HCT116 (cell line): ENCODE measurements at regions not wholly inside any gene's neighbourhood (a gene's known extent, or its start where the extent isn't known, plus 50 kb on each side); places are given as distances from the start of the nearest gene placed in this dataset.

ENCODE experiments used
- ATAC-seq: fragments of 200-7000 bp; cut with Tn5 transposase; 2 replicates; pipeline ENCODE4 v1.9.1; 2020; ENCODE audit warnings: mild to moderate bottlenecking, moderate library complexity
- BruUV-seq: library from RNA; stranded (reverse); fragments of 400-500 nt; replicated peaks from 2 replicates; lab custom pipeline; 2021; lab: Mats Ljungman, UMichigan
- CTCF ChIA-PET: fragments of 300-600 bp; sonication (Branson Sonifier 250); formaldehyde crosslinking; loops from one replicate; lab custom pipeline; 2021; ENCODE audit warnings: antibody characterized with exemption; lab: Charles Lee
- POLR2A ChIA-PET: fragments of 300-600, 350-600 bp; sonication (Branson Sonifier 250); formaldehyde crosslinking; loops from one replicate; lab custom pipeline; 2021; ENCODE audit warnings: antibody characterized with exemption; lab: Charles Lee
- RAD21 ChIA-PET, 2 experiments: fragments of 300-600 bp; sonication (Branson Sonifier 250); formaldehyde crosslinking; loops; one replicate each; lab custom pipeline; 2023; ENCODE audit warnings: low total read pairs in 2 of 2; ENCODE audit not compliant: uncharacterized antibody in 2 of 2, unreplicated experiment in 2 of 2, low non-redundant PET in 1 of 2; lab: Charles Lee
- DNase-seq: peaks from one replicate; pipeline ENCODE4 v3.0.0-alpha.2; 2010; ENCODE audit warnings: low read depth, low spot score
- H2AFZ ChIP-seq: fragments of 200-600 bp; shearing (Covaris generic), sonication (generic); 2 replicates; pipeline ENCODE4 v1.6.1; 2017; ENCODE audit warnings: low read depth, mixed run types, mixed read lengths, antibody characterized with exemption, low read length; ENCODE audit not compliant: poor library complexity, severe bottlenecking
- H3K27ac ChIP-seq: 2 replicates; pipeline ENCODE4 v1.5.1; 2012; ENCODE audit warnings: low read depth, low read length
- H3K27me3 ChIP-seq: fragments of 200-600 bp; sonication (generic); 2 replicates; pipeline ENCODE4 v1.6.1; 2016; ENCODE audit warnings: mixed run types, low read length, mixed read lengths; ENCODE audit not compliant: insufficient read depth
- H3K36me3 ChIP-seq, 2 experiments: fragments of 200-500 bp in 1 of 2; fragments of 200-600 bp in 1 of 2; sonication (Bioruptor generic) in 1 of 2; sonication (generic) in 1 of 2; 2 replicates each; pipeline versions ENCODE4 v1.5.1 to v1.6.1; 2014 to 2016; ENCODE audit warnings: low read length in 2 of 2, inconsistent platforms in 1 of 2, mixed read lengths in 1 of 2, mixed run types in 1 of 2; ENCODE audit not compliant: insufficient read depth in 2 of 2, control insufficient read depth in 1 of 2
- H3K4me1 ChIP-seq, 2 experiments: fragments of 200-600 bp in 1 of 2; sonication (generic) in 1 of 2; 2 replicates each; pipeline versions ENCODE4 v1.5.1 to v1.6.1; 2012 to 2017; ENCODE audit warnings: low read length in 2 of 2, inconsistent platforms in 1 of 2, mild to moderate bottlenecking in 1 of 2, mixed read lengths in 1 of 2, mixed run types in 1 of 2, moderate library complexity in 1 of 2; ENCODE audit not compliant: insufficient read depth in 2 of 2, control insufficient read depth in 1 of 2
- H3K4me2 ChIP-seq: fragments of 200-600 bp; sonication (generic); 2 replicates; pipeline ENCODE4 v1.6.1; 2017; ENCODE audit warnings: mixed run types, low read length, mixed read lengths
- H3K4me3 ChIP-seq, 2 experiments: fragments of 200-600 bp in 1 of 2; sonication (generic) in 1 of 2; replicated peaks in 1 of 2; 2 replicates each; pipeline ENCODE4 v1.5.1; 2011 to 2016; ENCODE audit warnings: low read length in 2 of 2, control low read depth in 1 of 2, low read depth in 1 of 2, mild to moderate bottlenecking in 1 of 2, mixed read lengths in 1 of 2, mixed run types in 1 of 2
- H3K79me2 ChIP-seq: fragments of 200-600 bp; sonication (generic); 2 replicates; pipeline ENCODE4 v1.6.1; 2017; ENCODE audit warnings: mild to moderate bottlenecking, mixed run types, low read length, moderate library complexity, mixed read lengths; ENCODE audit not compliant: insufficient read depth
- H3K9ac ChIP-seq: fragments of 200-600 bp; sonication (generic); 2 replicates; pipeline ENCODE4 v1.6.1; 2016; ENCODE audit warnings: low read length, mixed read lengths
- H3K9me2 ChIP-seq: fragments of 200-600 bp; sonication (generic), shearing (Covaris generic); 2 replicates; pipeline ENCODE4 v1.6.1; 2017; ENCODE audit warnings: mixed run types, mild to moderate bottlenecking, moderate library complexity; ENCODE audit not compliant: insufficient read depth
- H3K9me3 ChIP-seq, 2 experiments: fragments of 200-500 bp in 1 of 2; fragments of 200-600 bp in 1 of 2; sonication (Bioruptor generic) in 1 of 2; sonication (generic) in 1 of 2; 2 replicates each; pipeline ENCODE4 v1.6.1; 2014 to 2017; ENCODE audit warnings: low read length in 2 of 2, mixed read lengths in 2 of 2, inconsistent platforms in 1 of 2, low read depth in 1 of 2, mild to moderate bottlenecking in 1 of 2, mixed run types in 1 of 2, moderate library complexity in 1 of 2; ENCODE audit not compliant: control insufficient read depth in 1 of 2, insufficient read depth in 1 of 2
- H4K20me1 ChIP-seq: fragments of 200-600 bp; sonication (generic), shearing (Covaris generic); 2 replicates; pipeline ENCODE4 v1.6.1; 2017; ENCODE audit warnings: mixed run types, mild to moderate bottlenecking, moderate library complexity; ENCODE audit not compliant: insufficient read depth
- CBX3 ChIP-seq: IDR thresholded peaks from 2 replicates; pipeline ENCODE4 v1.6.1; 2012; ENCODE audit warnings: low read depth
- CEBPB ChIP-seq: IDR thresholded peaks from 2 replicates; pipeline ENCODE4 v1.6.1; 2012; ENCODE audit warnings: low read depth
- EGR1 ChIP-seq: IDR thresholded peaks from 2 replicates; pipeline ENCODE4 v1.6.1; 2012; ENCODE audit warnings: low read depth
- EZH2 ChIP-seq: fragments of 200-600 bp; sonication (generic); IDR thresholded peaks from 2 replicates; pipeline ENCODE4 v1.6.1; 2017; ENCODE audit warnings: antibody characterized with exemption, mixed run types
- EZH2phosphoT487 ChIP-seq: fragments of 200-600 bp; IDR thresholded peaks from 2 replicates; pipeline ENCODE4 v1.6.1; 2018; ENCODE audit warnings: antibody characterized with exemption, borderline replicate concordance
- FOSL1 ChIP-seq: IDR thresholded peaks from 2 replicates; pipeline ENCODE4 v1.6.1; 2012; ENCODE audit warnings: low read depth
- JUND ChIP-seq: IDR thresholded peaks from 2 replicates; pipeline ENCODE4 v1.6.1; 2012
- POLR2A ChIP-seq: IDR thresholded peaks from 2 replicates; pipeline ENCODE4 v1.7.0; 2011; ENCODE audit warnings: borderline replicate concordance; ENCODE audit not compliant: insufficient read depth, insufficient read length; ENCODE audit errors: extremely low read depth
- POLR2AphosphoS5 ChIP-seq: IDR thresholded peaks from 2 replicates; pipeline ENCODE4 v1.6.1; 2011; ENCODE audit warnings: mild to moderate bottlenecking, low read depth, low read length, moderate library complexity
- SIN3A ChIP-seq: IDR thresholded peaks from 2 replicates; pipeline ENCODE4 v1.6.1; 2012; ENCODE audit warnings: low read depth
- SP1 ChIP-seq: IDR thresholded peaks from 2 replicates; pipeline ENCODE4 v1.6.1; 2012; ENCODE audit warnings: low read depth
- YY1 ChIP-seq: IDR thresholded peaks from 2 replicates; pipeline ENCODE4 v1.6.1; 2011; ENCODE audit warnings: low read length, low read depth, moderate library complexity, mild to moderate bottlenecking; ENCODE audit not compliant: insufficient replicate concordance; ENCODE audit errors: extremely low read depth
- ZFX ChIP-seq: fragments of 450-650 bp; IDR thresholded peaks from 2 replicates; pipeline ENCODE4 v1.6.1; 2017
- ZNF274 ChIP-seq: fragments of 200-500 bp; sonication (Bioruptor generic); IDR thresholded peaks from 2 replicates; pipeline ENCODE4 v1.6.1; 2014; ENCODE audit warnings: mild to moderate bottlenecking, low read depth, low read length, inconsistent platforms
- intact Hi-C: fragments of 100-400 bp; cut with micrococcal nuclease; formaldehyde crosslinking; loops from 2 replicates; pipeline ENCODE4 v1.10.0; 2022
- TF ChIP-seq, protein P1 (sequence below): IDR thresholded peaks from 2 replicates; pipeline ENCODE4 v1.6.1; 2012
- TF ChIP-seq, protein P2 (sequence below): IDR thresholded peaks from 2 replicates; pipeline ENCODE4 v1.6.1; 2012; ENCODE audit warnings: low read depth

DNA sequence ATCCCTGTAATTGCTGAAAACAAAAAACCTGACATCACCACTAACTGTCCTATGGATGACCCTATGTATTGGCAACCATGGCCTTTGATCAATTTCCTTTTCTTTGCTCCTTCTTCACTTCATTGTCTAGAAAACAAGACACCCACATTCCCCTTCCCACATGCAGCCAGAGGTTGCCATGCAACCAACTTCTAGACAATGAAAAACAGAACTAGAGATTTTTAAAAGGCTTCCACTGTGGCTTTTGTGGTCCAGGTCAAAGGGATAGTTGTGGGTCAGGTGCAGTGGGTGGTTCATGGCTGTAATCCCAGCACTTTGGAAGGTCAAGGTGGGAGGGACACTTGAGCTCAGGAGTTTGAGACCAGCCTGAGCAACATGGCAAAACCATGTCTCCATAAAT lies 139.3 kb upstream of the DOK6 start:
- no peaks in the 10 kb centered on the region for H4K20me1 ChIP-seq
- H3K9me2 ChIP-seq = no peaks in the 10 kb centered on the region
- H3K4me2 ChIP-seq = no peak overlapping the region
- ChIA-PET RAD21 (no interaction called here), POLR2A (no interaction called here), CTCF (no interaction called here)
- no peaks in the 10 kb centered on the region for H3K4me1 ChIP-seq
- no peak for DNase-seq
- no peak for ATAC-seq
- H3K79me2 ChIP-seq = no peaks in the 10 kb centered on the region
- no peak overlapping the region for H2AFZ ChIP-seq
- intact Hi-C loops = no loop called here
- no peak overlapping the region for H3K27ac ChIP-seq
- H3K9me3 ChIP-seq = no peaks in the 10 kb centered on the region
- H3K27me3 ChIP-seq = no peaks in the 10 kb centered on the region
- no peaks in the 10 kb centered on the region for H3K36me3 ChIP-seq
- TF ChIP-seq JUND (no peak), FOSL1 (no peak), CBX3 (no peak), ZNF274 (no peak), POLR2A (no peak), ZFX (no peak), EZH2phosphoT487 (no peak), YY1 (no peak), EGR1 (no peak), SP1 (no peak)
- TF ChIP-seq, protein P1, sequence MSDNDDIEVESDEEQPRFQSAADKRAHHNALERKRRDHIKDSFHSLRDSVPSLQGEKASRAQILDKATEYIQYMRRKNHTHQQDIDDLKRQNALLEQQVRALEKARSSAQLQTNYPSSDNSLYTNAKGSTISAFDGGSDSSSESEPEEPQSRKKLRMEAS = no peak
- H3K4me3 ChIP-seq = no peak overlapping the region
- H3K9ac ChIP-seq = no peak overlapping the region
- no TSS peak for BruUV-seq

DNA sequence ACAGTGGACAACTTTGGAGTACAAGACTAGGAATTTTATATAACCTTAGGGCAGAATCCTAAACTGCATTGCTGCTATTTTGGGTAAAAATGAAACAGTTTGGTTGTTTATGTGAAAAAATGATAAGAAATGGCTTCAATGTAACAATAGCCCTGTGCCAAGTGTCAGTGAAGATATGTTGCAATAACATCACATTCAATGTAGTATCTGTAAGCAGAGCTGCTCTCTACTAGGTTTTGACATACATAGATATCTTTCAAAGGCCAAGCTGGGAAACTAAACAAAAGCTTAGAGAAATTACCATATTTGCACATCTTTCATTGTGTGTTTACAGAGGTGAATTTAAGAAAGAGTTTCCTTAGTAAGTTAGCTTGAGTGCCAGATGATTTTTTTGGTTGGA lies 135.0 kb upstream of the DOK6 start:
- no peak overlapping the region for H3K9ac ChIP-seq
- no peaks in the 10 kb centered on the region for H3K36me3 ChIP-seq
- no peaks in the 10 kb centered on the region for H3K27me3 ChIP-seq
- DNase-seq = no peak
- ChIA-PET POLR2A (no interaction called here), CTCF (no interaction called here), RAD21 (no interaction called here)
- no peak for ATAC-seq
- intact Hi-C loops = no loop called here
- no peaks in the 10 kb centered on the region for H3K4me1 ChIP-seq
- H3K9me2 ChIP-seq = no peaks in the 10 kb centered on the region
- H2AFZ ChIP-seq = no peak overlapping the region
- H4K20me1 ChIP-seq = no peaks in the 10 kb centered on the region
- H3K9me3 ChIP-seq = no peaks in the 10 kb centered on the region
- BruUV-seq = no TSS peak
- no peak overlapping the region for H3K27ac ChIP-seq
- no peak overlapping the region for H3K4me2 ChIP-seq
- no peaks in the 10 kb centered on the region for H3K79me2 ChIP-seq
- no peak overlapping the region for H3K4me3 ChIP-seq
- no peak for TF ChIP-seq FOSL1
- no peak for TF ChIP-seq YY1
- TF ChIP-seq, protein P1 = no peak
- no peak for TF ChIP-seq POLR2AphosphoS5
- no peak for TF ChIP-seq POLR2A
- TF ChIP-seq SIN3A = no peak
- no peak for TF ChIP-seq EZH2
- TF ChIP-seq CEBPB = no peak
- TF ChIP-seq, protein P2, sequence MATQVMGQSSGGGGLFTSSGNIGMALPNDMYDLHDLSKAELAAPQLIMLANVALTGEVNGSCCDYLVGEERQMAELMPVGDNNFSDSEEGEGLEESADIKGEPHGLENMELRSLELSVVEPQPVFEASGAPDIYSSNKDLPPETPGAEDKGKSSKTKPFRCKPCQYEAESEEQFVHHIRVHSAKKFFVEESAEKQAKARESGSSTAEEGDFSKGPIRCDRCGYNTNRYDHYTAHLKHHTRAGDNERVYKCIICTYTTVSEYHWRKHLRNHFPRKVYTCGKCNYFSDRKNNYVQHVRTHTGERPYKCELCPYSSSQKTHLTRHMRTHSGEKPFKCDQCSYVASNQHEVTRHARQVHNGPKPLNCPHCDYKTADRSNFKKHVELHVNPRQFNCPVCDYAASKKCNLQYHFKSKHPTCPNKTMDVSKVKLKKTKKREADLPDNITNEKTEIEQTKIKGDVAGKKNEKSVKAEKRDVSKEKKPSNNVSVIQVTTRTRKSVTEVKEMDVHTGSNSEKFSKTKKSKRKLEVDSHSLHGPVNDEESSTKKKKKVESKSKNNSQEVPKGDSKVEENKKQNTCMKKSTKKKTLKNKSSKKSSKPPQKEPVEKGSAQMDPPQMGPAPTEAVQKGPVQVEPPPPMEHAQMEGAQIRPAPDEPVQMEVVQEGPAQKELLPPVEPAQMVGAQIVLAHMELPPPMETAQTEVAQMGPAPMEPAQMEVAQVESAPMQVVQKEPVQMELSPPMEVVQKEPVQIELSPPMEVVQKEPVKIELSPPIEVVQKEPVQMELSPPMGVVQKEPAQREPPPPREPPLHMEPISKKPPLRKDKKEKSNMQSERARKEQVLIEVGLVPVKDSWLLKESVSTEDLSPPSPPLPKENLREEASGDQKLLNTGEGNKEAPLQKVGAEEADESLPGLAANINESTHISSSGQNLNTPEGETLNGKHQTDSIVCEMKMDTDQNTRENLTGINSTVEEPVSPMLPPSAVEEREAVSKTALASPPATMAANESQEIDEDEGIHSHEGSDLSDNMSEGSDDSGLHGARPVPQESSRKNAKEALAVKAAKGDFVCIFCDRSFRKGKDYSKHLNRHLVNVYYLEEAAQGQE = no peak
- TF ChIP-seq CBX3 = no peak
- no peak for TF ChIP-seq JUND
